HG02623 (cell line): ENCODE measurements at regions not wholly inside any gene's neighbourhood (a gene's known extent, or its start where the extent isn't known, plus 50 kb on each side); places are given as distances from the start of the nearest gene placed in this dataset.
"Not testable (repeated sequence)": the region's sequence is repeated elsewhere in the genome, so short reads cannot be mapped to it uniquely, and the experiment has no call there.

ENCODE experiments used
- ATAC-seq: cut with Tn5 transposase; IDR thresholded peaks from one replicate; pipeline ENCODE4 v1.9.1; 2021; ENCODE audit warnings: moderate library complexity; ENCODE audit not compliant: unreplicated experiment

DNA sequence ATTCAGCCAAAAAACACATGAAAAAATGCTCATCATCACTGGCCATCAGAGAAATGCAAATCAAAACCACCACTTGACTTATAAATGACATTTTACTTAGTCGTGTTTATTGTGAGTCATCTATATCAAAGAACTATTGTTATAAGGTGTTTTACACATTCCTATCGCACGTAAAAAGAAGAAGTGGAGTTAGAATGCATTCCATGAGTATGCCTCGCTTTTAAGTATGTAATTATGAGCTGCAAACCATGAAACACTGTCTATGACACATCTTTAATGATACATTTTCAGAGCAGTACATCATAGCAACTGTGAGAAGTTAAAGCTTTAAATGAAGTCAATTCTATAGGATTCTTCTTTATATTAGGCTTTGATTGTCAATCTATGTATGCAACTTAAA lies 614.3 kb upstream of the ADAMTS5 start:
- no peak for ATAC-seq

DNA sequence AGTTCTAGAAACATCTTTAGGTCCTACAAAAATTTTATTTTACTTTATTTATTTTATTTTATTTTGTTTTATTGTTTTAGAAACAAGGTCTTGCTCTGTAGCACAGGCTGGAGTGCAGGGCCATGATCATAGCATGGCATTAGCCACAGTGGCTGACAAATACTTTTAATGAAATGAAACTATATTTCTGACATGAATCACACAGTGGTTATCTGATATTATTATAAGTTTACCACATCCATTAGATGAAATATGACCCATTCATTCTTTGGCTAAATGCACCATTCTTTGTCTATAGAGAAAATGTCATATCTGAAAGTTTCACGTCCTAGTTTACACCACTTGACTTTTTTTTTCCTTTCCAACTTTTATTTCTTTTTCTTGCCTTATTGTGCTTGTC lies 613.4 kb upstream of the ADAMTS5 start:
- ATAC-seq: no peak

DNA sequence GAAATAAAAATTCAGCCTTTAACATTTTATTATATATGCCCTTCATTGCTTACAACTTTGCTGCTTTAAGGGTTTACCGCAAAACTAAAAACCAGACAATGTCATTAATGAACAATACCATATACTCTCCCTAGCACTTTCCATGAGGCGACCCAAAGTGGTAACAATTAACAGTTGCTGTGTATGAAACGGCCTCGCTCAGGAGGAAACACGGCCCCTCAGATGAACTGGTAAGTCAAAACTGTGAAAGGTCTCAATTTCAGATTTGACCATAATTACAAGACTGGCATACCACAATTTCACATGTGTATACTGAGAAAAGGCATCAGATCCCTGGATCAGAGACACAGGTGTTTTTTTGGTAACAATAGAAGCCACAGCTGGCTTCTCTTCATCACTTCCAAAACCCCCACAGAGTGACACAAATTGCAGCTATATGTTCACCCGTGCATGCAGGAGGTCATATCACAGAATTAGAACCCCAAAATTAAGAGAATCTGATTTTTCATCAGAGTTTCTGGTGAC lies 611.9 kb upstream of the ADAMTS5 start:
- no peak for ATAC-seq

DNA sequence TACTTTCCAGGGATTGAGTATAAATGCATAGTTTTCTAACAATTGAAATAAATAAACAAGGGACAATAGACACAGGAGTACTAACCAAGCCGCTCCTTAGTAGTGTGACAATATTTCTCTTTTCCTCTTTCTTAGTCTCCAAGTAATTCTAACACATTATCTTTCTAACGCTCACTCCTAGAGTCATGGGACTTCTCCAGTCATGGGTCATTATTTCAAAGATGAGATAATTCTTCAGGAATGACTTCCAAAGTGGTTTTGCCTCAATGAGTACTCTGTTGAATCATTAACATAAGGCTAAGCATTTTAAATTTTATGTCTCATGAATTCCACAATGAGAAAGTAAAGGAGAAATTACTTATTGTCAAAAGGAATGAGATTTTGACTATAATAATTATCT lies 605.8 kb upstream of the ADAMTS5 start:
- no peak for ATAC-seq

DNA sequence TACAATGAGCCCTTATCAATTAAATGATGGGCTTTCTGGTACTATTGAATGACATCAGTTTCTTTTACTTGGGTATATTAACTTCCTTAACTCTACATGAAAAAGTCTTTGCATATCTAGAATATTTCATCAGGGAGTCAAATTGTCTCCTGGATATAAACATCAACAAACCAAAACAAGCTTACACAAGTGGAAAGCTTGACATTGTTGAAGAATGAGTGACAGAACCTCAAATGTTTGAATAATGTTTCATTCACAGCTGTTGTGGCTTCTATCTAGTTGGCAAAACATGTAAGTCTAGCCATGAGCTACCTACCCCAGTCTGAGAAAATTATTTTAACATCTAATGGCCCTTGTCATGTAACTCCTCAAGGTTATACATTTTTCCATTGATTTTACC lies 604.8 kb upstream of the ADAMTS5 start:
- no peak for ATAC-seq

DNA sequence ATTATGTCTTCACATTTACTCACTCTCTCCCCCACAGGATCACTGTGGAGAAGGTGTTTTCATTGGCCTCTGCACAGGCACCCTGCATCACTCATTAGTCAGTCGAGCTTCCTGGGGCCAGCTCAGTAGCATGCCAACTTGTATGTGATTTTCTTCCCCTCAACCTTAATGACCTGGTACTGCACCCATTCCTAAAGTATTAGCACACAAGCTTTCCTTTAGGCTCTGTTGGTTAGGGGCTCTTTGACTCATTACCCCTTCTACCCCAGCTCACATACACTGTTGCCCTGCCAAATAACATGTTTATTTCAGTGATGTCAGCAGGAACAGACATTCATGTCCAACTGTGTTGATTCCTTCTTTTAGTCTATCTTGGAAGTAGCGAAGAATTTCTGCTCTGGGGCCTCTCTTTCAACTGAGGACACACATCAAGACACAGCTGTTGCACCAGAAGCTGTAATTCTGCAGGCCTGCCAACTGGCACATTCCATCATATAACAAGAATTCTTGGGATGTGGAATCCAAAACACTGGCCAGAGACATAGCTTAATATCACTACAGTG lies 603.5 kb upstream of the ADAMTS5 start:
- no peak for ATAC-seq

DNA sequence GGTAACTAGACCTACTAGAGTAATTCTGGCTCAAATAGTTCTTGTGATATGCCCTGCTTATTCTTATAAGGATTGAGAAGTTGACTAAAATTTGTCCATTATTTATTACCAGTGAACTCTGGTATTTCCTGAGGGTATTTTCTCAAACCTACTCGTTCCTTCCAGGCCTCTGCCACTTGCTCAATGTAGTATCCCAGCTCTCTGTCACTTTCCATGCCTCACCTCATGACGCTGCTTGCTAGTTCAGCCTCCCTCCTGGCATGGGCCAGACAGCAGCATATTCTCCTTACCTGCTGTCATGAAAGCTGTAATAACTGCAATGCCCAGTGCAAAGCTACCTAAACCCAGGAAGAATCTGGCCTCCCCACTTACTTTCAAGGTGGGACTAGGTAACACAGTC lies 602.9 kb upstream of the ADAMTS5 start:
- no peak for ATAC-seq

DNA sequence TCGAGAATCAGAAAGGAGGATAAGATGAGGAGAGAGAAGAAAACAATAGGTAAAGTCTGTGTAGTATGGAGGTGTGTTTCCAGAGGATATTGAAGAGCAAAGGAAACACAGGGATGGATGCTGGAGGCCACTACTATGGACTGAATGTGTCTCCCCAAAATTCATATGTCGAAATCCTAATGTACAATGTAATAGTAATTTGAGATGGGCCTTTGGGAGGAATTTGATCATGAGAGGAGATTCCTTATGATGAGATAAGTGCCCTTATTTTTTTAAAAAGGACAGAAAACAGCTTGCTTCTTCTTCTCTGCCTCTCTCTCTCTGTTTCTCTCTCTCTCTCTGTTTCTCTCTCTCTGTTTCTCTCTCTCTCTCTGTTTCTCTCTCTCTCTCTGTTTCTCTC lies 602.2 kb upstream of the ADAMTS5 start:
- ATAC-seq: no peak

DNA sequence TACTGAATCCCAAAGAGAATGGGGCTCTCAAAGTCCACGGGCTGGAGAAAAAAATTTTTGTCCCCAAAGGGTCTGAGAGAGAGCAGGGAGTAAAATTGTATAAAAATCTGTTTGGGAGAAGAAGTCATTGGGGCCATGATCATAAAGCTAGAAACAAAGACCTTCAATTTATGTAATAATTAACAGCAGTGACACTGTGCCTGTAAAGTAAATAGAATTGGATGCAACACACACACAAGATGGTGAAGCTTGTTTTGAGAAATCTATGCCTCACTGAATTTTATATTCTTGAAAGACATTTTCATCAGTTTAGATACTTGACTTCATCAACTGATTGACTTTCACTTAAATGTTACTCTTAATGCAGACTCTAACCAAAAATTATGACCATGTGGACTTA lies 600.5 kb upstream of the ADAMTS5 start:
- no peak for ATAC-seq

DNA sequence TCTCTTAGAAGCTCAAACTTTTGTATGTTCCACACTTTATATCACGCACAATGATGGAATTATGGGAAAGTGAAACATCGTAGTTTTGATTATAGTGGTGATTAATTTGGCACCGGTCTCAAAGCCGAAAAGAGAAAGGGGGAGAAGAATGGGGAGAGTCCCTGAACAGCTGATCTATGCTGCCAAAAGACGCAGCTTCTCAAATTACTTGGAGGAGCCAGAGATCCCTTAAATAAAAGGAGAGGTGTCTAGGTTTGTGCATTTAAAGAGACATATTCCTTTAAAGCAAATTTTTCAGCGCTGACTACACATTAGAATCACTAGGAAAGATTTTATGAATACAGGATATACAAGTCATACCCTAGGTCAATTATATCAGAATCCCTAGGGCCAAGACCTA lies 599.6 kb upstream of the ADAMTS5 start:
- ATAC-seq: no peak

DNA sequence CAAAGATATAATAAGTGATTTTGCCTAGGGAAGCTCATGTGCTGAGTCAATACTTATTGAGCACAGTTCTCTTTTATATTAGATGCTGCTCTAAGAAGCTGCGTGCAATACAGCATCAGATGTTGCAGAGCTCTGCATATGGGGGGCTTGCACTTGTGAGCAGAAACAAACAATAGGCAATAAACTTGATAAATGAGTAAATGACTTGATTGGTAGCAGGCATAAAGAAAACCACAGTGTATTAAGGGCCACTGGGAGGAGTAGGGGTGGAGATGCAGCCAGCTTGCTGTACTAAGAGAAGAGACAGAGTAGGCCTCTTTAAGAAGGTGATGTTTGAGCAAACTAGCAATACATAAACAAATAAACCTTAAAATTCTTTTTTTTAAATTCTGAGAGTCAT lies 598.5 kb upstream of the ADAMTS5 start:
- ATAC-seq: no peak

DNA sequence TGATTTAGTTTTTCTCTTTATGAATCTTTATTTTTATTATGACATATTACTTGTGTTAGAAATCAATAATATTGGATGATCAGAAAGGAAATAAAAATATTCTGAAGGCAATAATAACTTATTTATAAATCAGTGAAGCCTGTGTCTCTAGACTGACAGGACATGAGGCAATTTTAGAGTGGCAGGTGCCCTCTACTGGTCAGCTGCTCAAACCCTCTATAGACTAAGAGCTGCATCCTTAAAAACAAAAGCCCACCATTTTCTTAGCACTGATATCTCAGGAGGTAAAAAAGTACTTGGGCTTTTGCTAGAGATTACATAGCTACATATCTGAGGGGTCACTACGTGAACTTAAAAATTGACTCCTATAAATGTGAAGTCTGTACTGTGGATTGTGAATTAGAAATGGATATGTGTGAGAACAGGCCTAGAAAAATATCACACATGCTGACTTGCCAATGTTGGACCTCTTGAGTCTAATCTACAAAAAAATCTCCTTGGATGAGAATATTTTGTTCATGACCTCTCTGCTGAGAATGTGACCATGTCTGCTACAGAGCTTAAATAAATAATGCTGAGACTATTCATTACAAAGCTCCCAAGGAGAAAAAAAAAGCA lies 597.9 kb upstream of the ADAMTS5 start:
- ATAC-seq: no peak

DNA sequence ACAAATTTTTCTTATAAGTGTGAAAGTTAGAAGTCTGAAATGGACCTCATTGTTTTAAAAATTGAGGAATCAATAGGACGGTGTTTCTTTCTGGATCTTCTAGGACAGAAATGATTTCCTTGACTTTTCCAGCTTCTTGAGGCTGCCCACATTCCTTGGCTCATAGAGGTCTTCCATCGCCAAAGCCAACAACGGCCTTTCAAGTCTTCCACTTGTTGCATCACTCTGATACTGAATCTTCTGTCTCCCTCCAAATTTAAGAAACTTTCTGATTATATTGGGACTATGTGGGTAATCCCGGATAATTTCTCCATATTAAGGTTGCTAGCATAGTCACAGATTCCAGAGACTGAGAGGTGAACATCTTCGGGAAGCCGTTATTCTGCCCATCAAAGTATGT lies 595.4 kb upstream of the ADAMTS5 start:
- no peak for ATAC-seq

DNA sequence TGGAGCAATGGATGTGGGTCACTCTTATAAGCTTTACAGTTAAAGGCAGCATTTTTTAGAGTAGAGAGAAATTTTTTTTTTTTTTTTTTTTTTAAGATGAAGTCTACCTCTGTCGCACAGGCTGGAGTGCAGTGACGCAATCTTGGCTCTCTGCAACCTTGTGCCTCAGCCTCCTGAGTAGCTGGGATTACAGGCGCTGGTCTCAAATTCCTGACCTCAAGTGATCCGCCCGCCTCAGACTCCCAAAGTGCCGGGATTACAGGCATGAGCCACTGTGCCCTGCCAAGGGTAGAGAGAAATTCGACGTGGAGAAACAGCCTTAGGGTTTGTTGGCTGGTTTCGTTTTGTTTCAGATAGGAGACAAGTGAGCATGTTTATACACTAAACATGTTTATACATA lies 594.2 kb upstream of the ADAMTS5 start:
- no peak for ATAC-seq

DNA sequence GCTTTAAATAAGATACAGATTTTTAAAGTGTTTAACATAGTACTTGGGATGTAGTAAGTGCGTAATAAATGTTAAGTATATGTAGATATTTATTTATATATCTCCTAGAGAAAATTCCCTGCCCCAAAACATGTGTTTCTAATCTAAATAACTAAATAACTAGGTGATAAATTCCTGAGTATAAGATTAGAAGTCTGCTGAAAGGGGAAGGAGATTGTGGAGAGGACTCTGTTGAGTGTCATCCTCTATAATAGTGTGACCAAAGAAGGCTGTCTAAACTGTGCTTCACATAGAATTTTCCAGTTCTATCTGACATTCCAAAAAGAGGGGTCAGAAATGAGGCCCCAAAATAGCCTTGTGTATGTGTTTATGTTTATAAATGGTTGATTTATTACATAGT lies 590.5 kb upstream of the ADAMTS5 start:
- ATAC-seq: no peak

DNA sequence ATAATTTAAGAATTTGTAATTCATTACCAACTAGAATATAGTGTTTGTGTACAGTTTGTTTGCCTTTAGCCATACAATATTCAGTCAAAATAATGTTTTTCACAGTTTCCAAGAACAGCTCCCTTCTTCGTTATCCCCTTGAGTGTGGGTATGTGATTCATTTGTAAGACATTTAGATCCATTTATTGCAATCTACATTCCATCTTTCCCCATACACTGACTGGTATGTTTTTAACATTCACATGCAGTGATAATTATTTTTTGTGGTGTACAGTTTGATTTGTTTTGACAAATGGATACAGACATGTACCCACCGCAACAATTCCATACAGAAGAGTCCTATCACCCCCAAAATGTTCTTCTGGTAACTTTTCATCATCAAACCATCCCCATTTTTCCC lies 589.1 kb upstream of the ADAMTS5 start:
- no peak for ATAC-seq

DNA sequence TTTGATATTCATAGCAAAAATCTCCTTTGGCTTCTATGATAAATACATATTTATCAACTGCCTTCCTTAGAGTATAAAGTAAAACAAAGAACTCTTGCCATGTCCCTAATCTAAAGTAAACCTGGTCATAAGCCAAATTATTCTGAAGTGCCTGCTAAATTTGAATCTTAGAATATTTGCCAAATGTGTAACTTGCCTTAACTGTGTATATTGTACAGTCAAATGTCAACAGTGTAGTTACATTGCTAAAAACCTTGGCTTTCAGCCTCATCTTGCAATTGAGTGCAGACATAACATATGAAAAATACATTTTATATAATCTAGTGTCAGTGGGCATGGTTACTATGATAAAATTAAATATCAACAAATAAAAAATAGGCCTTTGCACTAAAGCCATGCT lies 583.4 kb upstream of the ADAMTS5 start:
- ATAC-seq: no peak

DNA sequence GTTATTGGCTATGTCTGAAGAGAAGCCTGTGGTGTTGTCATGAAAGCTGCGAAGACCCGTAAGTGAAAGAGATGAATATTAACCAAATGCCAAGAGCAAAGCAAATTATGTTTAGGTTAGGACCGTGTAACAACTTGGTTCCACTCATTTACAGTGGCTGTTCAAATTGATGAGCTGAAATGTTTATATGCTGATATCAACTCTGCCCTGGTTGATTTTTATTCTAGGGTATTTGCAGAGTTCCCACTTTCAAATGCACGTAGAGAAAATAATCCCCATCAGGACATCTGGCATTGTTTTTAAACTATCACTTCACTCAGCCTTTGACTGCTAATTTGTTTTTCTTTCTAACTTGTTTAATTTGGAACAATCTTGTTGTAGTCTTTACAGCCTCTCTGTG lies 581.6 kb upstream of the ADAMTS5 start:
- ATAC-seq: no peak

DNA sequence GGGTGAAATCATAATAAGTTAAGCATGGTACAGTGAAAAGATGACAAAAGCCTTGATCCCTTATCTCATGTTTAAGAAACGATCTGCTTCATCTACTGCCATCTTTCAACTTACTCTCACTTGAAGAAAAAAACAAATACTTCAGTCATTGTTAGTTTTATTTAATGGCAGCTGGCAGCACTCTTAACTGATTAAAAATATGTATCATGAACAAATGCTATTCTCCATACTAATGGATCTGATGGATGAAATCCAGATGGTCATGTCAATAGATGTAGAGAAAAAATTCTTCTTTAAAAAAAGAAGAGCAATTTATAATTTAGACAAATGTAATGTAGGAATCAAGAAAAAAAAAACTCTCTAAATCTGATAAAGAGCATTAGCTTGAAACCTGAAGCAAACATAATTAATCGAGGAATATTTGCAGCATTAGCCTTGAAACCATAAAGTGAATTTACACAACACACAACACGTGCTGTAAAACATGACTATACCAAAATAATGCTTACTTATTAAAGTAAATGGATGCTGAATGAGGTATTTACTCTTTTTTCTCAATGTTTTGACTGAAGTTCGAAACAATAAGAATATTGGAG lies 579.0 kb upstream of the ADAMTS5 start:
- ATAC-seq: no peak

DNA sequence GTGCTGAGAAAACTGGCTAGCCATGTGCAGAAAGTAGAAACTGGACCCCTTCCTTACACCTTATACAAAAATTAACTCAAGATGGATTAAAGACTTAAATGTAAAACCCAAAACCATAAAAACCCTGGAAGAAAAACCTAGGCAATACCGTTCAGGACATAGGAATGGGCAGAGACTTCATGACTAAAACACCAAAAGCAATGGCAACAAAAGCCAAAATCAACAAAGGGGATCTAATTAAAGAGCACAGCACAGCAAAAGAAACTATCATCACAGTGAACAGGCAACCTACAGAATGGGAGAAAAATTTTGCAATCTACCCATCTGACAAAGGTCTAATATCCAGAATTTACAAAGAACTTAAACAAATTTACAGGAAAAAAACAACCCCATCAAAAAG lies 575.2 kb upstream of the ADAMTS5 start:
- not testable (repeated sequence) for ATAC-seq

DNA sequence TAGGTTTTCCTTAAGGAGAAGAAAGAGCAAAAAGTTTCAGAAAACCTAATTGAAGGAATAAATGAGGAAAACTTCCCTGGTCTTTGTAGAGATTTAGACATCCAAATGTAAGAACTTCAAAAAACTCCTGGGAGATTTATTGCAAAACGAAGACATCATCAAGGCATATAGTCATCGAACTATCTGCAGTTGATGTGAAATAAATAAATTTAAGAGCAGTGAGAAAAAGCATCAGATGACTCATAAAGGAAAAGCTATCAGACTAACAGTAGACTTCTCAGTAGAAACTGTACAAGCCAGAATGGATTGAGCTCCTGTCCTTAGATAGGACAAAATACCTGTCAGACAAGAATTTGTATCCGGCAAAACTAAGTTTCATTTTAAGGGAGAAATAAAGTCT lies 569.4 kb upstream of the ADAMTS5 start:
- ATAC-seq: no peak

DNA sequence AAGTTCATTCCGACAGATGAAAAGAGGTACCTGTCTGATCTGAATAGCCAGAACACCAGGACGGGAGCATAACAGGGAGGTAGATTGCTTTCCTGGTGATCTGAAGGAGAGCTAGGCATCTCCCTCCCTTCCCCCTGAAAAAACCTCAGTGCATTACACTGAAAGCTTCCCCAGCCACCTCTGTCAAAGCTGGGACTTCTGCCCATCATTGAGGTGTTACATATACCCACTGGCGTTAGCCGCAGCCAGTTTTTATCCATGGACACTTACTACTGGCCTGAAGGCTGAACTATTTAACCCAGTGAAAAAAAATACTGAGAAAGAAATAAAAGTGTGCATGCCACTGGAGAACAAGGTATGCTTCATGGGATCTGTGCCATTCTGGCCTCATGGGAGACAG lies 568.3 kb upstream of the ADAMTS5 start:
- no peak for ATAC-seq

DNA sequence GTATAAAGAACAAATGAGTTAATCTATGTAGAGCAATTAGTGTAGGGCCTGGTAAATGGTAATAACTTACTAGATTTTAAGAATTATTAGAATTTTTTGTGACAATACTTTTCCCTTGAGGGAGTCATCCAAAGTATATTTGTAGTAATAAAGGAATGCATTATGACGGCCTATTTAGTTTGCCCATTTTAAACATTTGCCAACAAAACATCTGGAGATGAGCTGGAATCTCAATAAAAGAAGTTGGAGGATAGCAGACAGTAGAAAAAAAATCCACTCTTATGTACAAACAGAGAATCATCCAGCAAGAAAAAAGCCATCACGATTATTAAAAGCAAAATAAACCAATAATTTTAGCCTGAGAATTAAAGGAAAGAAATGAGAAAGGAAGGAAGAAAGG lies 567.3 kb upstream of the ADAMTS5 start:
- no peak for ATAC-seq
